NCI-H2029 treated with DMSO at 0.1 percent for 48 hours (cell line): ENCODE measurements at regions not wholly inside any gene's neighbourhood (a gene's known extent, or its start where the extent isn't known, plus 50 kb on each side); places are given as distances from the start of the nearest gene placed in this dataset.

ENCODE experiments used
- DNase-seq: peaks from one replicate; lab custom pipeline; 2025; lab: John Stamatoyannopoulos, UW

- DNase-seq = no peak
These were observed 360.8 kb downstream of the RBM43 start for GRCh38 chr2:150900913-150901312.

GRCh38 chr2:150895968-150896367 lies 365.7 kb downstream of the RBM43 start:
- DNase-seq = no peak

DNA sequence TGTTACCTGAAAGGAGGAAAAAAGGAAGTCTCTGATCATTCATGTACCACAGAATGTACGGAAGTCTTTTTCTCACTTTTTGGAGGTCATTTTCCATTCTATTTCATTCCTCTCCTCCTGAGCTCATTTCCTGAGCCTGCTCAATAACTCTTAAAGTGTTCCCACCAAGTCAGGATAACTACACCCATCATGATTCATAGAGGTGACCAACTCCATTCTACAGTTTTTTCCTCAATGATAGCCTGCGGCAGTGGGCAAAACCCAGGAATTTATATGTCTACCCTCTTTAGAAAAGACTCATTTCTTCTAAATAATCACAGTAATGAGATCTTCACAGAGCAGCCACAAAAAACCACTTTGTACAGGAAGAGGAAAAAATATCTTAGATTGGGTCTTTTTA lies 372.5 kb downstream of the RBM43 start:
- DNase-seq = no peak

DNA sequence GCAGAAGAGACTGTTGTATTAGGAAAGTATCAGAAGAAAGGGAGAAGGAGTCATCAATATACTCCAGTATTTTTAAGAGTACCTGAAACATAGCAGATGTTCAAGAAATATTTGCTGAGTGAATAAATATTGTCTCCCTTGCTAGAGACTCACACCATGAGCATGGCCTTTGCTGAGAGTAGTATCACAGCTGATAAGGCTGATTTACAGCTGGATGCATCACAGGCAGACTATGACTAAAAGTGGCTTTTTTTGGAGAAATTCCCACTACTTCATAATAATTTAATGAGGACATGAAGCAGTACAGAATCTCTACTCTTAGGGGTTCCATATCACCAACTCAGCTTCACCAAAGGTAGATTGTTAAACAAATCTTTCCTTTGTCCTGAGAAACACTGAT lies 373.3 kb downstream of the RBM43 start:
- DNase-seq = no peak

DNA sequence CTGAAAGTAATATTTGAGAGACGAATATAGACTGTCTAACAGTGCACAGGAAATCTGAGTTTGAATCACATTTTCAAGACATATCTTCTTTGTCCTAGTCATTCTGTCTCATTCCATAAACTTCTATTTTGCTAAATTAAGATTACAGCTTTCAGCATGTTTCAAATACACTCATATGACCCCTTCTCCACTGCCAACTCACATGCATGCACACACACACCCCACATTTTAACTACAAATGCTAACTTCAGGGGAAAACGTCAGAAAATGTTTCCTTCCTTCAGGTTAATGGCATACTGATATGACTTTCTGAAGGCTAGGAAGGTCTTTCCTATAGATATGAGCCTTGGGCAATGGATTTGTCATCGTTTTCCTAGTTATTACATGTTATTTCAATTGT lies 373.7 kb downstream of the RBM43 start:
- no peak for DNase-seq

DNA sequence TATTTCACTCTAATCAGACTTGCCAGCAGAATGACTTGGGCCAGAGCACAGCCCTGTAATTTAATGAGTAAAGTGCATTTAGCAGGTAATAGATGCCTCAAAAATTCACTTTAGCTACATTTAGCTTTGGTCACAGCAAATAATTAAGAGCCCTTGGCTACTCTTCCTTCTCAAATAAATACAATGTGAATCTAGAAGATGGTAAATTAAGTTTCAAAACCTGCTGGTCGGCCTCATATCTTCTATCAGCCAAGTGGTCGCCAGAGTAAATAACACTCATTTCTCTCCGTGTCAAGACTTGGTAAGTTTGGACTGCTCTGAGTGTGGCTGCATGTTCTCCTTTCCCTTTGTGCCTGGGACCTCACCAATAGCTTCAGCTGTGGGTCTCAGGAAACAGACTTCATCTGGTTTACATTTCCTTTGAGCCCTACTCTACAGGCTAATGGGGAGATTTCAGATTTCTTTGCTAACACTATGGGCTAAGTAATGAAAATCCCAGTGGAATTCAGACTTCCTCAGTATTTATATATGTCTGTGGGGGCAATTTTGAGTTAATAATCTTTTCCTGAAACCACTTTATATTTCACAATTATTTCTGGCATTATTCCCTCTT lies 375.8 kb downstream of the RBM43 start:
- no peak for DNase-seq

DNA sequence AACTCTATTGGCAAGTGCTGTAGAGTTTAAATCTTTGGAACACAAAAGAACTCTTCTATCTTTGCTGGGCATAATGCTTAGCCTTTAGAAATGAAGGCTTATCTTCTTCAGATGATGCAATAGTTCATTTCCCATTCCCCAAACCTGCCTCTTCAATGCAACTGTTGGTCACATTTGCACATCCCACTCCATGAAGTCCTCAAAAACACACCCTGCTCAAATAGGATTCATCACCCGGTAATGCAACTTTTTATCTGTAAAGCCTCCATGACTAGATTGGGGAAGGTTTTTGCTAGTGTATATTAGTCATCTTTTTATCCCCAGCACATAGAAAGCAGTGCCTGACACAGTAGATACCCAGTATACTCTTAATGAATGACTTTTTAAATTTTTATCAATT lies 376.4 kb downstream of the RBM43 start:
- no peak for DNase-seq

- DNase-seq = no peak
These were observed 378.1 kb downstream of the RBM43 start for GRCh38 chr2:150883613-150883895.

DNA sequence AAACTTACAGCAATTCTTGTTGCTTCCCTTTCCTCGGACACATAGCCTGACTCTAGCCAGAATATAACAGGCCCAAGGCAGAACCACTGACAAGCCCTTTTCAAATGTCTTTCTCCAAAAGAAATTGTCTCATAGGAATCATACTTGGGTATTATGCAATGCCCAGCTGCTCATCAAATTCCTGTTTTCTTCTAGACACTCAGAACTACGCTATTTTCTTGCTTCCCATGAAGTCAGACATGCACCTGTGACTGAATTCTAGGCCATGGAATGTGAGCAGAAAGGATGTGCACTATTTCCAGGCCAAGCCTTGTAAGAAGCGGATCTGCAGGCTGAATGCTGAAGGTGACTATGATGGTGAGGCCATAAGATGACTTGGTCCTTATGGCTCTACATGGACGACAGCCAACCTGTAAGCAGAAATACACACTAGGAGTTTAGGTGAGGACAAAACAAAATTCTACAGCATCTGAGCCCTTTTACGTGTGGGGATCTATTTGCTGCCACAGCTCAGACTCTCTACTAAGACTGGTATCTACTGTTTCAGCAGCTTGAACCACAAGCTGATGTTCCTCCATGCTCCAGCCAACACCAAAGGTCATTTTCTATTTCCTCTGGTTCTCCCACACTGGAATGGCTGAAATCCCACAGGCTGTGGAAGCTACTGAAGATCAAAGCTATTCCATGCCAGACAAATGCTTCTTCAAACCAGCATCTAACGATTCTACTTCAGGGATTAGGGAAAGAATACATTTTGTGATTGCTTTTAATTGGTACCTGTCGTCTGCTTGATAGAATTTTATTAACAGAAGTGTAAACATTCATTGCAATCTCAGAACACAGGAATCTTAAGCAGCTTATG lies 378.7 kb downstream of the RBM43 start:
- no peak for DNase-seq

GRCh38 chr2:150880986-150881385 lies 380.7 kb downstream of the RBM43 start:
- DNase-seq = no peak

DNA sequence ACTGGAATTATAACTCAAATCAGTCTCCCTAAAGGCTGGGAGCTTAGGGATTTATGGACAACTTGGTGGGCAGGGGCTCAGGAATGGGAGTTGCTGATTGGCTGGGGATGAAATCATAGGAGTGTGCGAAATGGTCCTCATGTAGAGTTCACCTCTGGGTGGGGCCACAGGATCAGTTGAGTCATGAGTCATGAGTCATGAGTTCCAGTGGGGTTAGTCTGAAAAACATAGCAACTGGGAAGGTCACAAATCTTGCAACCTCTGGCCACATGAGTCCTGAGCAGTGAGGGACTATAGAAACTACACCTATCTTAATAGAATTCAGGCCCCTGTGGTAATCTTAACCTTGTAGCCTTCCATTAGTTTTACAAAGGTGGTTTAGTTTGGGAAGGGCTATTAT lies 383.3 kb downstream of the RBM43 start:
- no peak for DNase-seq

DNA sequence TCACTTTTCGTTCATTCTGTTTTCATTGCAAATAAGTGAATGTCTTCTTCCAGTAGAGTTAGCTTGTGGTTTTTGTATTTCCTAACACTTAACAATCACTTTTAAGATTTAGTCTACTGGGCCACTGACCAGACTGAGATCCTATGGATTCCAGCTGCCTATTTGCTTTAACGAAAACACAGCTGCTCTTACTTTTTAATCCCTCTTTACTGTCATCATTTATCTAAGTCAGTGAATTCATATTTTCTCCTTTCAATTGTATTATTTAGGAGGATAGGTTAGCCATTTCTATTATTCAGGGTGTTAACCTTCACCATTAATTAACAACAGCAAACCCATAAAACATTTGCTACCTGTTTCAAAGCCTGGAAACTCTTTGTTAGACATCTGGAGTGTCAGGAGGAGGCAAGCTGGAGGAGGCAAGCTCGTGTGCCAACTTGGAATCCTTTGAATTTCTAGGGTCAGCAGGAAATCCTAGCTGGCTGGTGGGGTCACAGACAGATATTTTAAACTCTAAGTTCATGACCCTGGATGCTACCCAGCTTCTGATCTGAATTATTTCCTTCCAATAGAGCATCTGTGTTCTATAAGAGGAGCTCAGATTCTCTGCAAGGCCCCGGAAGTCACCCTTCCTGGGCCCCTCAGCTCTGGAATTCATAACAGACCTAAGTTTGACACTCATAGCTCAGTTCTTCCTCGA lies 385.3 kb downstream of the RBM43 start:
- no peak for DNase-seq

DNA sequence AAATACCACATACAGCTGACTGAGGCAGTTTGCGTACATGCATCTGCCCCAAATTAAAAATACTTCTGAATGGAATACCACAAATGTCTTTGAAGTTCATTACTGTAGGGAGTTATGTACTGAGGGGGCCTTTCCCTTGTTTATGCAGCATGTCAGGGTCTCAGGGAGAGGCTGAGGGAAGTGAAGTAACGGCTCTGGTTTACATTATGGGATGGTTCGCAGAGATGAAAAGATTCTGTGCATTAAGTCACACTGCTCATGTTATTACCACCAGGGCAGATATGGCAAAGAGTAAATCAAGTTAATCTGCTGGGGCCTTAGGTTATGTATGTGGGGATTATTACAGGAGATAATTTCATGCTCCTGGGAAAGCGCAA lies 385.9 kb upstream of the RND3 start:
- DNase-seq = no peak

DNA sequence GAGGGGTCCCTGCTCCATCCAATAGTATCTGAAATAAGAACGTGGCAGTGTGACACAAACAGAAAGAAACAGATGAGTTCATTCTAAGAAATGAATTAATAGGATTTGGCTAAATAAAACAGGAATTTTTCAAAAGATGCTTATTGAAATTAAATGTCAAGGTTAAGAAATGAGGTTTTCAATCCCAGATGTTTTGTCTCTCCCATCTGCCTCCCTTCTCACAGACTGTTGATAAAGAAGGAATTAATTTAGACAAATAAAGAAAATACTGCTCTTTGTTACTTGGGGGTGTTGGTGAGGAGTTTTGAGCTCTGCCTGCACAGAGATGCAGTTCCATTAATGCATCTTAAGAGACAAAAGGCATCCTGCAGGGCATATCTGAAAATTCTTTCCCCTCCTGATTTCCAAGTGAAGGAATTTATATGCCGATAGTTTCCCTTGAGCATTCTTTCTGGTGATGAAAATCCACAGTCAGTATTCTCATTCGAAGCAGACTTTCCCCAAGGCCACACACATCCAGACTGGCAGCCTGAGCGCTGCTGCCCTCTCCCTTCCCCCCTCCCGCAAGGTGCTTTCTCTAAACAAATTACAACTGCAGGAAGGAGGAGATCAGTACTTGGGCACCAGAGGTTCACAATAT lies 385.4 kb upstream of the RND3 start:
- no peak for DNase-seq

- DNase-seq = no peak
These were observed 379.0 kb upstream of the RND3 start for GRCh38 chr2:150866431-150866830.

DNA sequence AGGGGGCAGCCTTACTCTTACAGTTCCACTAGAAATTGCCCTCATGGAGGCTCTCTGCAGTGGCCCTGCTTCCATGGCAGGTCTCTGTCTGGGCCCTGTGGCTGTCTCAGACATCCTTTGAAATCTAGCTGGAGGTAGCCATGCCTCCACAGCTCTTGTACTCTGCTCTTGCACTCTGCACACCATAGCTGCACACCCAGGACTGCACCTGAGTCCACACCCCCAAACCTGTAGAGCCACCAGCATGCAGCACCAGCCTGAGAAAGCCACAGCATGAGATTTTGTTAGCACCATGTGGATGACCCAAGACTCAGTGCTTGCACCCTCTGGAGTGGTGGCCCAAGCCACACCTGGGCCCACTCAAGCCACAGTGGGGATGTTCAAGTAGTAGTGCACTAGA lies 376.2 kb upstream of the RND3 start:
- no peak for DNase-seq

- DNase-seq = peak; percentile 34
These were observed 372.8 kb upstream of the RND3 start for GRCh38 chr2:150860301-150860700.

DNA sequence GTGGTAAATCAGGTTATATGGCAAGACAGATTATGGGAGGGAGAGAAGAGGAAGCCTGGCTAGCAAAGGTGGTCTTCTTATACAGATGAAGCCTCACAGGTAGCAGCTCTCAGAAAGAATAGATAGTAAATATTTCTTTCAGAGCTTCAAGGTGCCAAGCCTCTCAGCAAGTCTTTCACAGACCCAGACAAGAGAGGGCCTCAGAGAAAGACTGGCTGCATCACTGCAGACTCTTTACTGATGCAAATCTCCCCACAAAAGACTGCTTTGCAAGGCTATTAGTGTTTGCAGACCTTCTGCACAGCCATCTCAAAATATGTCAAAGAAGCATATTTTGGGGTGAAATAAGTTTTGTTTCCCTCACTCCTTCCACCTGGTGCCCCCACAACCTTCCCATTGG lies 372.4 kb upstream of the RND3 start:
- no peak for DNase-seq

DNA sequence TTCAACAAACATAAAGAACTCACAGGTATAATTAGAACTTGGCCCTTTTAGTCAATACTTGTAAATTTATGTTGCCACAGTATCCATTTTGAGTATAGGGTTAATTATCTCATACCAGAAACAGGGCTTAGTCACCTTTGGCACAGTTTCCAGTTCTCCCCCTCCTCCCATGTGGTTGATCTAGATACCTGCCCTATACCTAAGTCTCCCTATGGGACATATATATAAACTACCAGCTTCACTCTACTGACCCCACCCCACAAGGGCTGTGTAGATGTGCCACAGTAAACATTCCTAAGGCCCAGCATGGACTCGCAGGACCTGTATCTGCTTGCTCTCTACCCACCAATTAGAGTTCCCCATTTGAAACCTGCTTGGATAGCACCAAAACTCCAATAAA lies 371.7 kb upstream of the RND3 start:
- no peak for DNase-seq

GRCh38 chr2:150858382-150858781 lies 370.9 kb upstream of the RND3 start:
- DNase-seq = no peak

DNA sequence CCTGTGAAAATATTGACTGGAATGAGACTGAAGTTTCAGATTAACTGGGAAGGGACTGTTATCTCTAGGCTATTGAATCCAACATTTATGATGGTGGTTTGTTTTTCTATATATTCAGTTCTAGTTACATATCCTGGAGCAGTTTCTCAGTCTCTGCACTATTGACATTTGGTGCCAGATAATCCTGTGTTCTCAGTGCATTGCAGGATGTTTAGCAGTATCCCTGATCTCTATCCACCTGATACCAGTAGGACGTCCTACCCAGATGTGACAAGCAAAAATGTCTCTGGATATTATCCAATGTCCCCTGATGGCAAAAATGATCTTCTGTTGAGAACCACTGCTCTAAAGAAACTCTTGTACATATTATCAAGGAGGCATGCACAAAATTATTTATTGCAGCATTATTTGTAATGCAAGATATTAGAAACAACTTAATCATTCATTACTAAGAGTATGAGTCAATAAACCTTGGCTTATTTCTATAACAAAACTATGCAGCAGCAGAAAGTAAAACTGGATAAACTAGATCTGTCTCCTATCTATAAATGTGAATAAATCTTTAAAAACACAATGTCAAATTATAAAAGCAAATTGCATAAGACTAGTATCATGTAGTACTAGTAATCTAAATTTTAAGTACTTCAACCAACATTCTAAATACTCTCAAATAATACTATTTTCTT lies 369.3 kb upstream of the RND3 start:
- DNase-seq = no peak

GRCh38 chr2:150853263-150853662 lies 365.8 kb upstream of the RND3 start:
- no peak for DNase-seq
